GM21529 (cell line): ENCODE measurements at regions not wholly inside any gene's neighbourhood (a gene's known extent, or its start where the extent isn't known, plus 50 kb on each side); places are given as distances from the start of the nearest gene placed in this dataset.

Experiments used
- ATAC-seq: cut with Tn5 transposase; IDR thresholded peaks from one replicate; pipeline ENCODE4 v1.9.1; 2021; ENCODE audit not compliant: unreplicated experiment

DNA sequence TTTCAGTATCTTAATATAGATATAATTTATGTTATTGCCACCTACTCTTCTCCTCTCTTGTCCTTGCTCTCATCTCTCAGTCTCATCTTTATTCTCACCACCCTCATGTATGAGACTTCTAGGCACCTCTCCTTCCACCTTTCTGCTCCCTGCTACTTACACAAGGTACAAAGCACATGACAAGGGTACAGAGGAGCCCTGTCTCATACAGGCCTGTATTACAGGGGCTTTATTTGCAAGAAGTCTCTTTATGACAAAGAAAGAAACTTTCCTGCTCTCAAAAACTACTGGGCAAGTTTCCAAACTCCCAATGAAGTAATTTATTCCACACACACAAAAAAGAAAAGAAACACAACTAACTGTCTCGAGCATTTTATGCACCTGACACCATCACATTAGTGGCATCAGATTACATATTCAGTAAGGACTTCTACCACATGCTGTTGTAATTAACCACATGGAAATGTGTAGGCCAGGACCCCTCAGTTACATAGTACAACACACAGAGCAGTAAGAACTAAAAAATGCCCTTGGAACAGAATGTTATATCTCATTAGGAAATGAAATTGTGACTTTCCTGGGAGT, 253.1 kb downstream of the FZD1 start:
- ATAC-seq, result no peak

GRCh38 chr7:91518058-91518457, 253.8 kb downstream of the FZD1 start:
- no peak for ATAC-seq

GRCh38 chr7:91519241-91520158, 255.3 kb downstream of the FZD1 start:
- no peak for ATAC-seq

DNA sequence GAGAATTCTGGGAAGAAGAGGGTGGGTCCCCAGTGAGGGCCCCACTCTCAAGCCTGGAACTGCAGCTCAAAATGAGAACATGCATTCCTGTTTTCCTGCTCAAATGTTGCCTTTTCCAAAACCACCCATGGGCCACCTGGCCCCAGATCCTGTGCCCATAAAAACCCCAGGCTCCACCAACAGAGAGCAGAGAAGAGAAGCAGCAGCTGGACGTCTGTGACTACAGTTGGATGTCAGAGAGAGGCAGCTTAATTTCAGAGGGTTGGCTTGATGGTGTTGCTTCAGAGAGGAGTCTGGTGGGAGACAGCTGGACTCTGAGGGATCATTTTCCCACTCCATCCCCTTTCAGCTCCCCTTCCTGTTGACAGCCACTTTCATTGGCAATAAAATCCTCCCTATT, 256.4 kb downstream of the FZD1 start:
- ATAC-seq, result no peak

DNA sequence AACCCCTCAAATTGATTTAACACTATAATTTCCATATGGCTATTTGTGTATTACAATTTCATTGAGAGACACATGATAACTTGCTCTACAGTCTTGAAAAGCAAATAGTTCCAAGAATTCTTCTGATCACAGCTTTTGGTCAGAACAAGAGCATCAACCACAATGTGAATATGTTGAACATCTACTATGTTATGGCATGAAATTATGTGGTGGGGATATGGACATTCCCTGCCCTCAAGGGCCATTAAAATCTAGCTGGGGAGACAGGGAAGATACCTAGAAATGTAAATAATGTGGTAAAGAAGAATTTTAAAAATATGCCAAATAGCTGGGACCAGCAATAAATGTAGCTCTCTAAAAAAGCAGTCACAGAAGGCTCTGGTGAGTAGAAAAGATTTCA, 262.2 kb downstream of the FZD1 start:
- no peak for ATAC-seq

DNA sequence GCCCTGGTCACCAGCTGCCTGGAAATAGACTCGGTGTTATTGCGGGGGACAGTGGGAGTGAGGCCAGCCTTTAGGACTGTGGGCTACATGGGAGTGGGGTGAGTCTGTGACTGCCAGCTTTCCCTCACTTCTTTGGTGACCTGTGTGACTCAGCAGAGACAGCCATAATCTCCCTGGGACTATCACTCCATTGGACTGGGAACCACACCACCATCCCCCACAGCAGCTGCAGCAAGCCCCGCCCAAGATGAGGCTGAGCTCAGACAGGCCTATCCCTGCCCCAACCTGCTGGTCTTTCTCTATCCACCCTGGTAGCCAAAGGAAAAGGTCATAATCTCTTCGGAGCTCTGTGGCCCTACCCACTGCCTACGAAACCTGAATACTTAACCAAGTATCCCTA, 263.2 kb downstream of the FZD1 start:
- ATAC-seq, result no peak

DNA sequence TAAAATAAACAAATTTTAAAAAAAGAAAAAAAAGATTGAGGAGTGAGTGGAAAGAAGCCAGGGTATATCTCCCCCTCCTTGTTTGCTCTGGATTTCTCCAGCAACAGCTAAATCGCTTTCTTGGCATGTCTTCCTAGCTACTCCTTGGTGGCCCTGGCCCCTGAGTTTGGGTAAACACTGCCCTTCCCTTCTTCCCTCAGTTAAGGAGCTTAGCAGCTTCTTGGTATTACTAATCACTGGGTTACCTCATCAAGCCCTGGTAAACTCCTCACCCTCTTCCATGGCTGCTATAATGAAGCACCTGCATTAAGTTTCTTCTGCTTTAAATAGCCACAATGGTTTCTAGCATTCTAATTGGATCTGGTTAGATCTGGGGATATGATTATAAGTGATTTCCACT, 269.8 kb downstream of the FZD1 start:
- no peak for ATAC-seq

DNA sequence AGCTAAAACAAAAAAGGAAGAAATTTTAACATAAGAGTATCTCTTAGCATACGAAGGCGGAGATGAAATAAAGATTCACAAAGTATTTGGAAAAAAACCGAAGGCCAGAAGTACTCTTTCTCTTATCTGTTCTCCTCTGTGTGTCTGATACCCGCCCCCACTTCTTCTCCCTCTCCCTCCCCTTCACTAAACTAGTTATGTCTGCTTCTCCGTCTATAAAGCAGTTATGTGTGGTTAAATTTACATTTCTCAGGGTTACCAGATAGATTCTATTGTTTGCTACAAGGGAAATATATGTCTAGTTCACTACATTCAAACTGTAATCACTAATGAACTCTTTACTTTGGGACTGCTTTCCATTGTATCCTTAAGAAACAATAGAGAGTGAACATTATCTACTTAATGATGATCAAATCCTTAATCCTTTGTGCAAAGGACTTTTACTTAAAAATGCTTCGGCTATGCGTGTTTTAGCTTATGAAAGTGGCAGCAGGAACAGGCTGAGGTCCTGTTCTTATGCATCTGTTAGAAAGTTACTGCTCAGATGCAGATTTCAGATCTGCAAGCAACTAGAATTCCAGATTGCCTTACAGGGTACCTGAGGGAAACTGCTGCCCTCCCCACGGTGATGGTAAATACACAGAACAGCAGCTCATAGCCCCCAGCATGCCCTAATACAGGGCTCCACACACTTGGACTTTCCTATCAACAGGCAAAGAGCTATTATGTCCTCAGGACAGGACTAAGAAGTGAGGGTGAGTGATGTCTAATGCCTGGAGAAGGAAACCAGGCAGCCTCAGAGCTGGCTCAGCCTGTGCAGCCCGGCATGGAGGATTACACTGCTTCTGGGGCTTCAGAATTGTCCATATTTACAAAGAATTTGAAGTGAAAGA, 273.3 kb downstream of the FZD1 start:
- no peak for ATAC-seq

GRCh38 chr7:91541641-91542040, 277.4 kb downstream of the FZD1 start:
- no peak for ATAC-seq

GRCh38 chr7:91543646-91544045, 279.4 kb downstream of the FZD1 start:
- no peak for ATAC-seq

DNA sequence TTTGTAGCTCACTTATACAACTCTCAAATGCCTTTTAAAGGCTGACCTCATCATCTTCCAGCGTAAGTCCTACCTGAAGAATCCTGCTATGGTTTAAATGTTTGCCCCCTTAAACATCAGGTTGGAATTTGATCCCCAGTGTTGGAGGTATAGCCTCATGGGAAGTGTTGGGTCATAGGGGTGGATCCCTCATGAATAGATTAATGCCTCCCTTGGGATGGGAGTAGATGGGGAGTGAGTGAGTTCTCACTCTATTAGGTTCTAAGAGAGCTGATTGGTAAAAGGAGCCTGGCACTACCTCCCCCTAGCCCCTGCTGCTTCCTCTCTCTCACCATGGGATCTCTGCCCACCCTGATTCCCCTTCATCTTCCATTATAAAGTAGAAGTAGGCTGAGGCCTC, 285.6 kb downstream of the FZD1 start:
- no peak for ATAC-seq

DNA sequence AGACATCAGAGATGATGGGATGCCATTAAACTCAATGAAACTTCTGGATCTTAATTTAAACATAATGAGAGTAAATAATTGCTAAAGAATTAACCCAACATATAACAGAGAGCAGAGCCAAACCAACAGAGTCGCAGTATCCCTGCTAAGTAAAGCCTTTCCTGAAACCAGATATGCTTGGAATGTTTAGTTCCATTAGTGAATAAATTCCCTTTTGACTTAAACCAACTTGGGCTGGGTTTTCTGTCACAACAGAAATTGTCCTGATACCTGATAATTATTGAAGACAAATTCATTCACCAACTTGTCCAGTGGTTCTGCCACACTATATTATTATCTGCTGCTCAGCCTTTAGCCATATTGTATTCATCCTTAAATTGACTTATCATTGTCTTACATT, 286.7 kb downstream of the FZD1 start:
- ATAC-seq, result no peak

GRCh38 chr7:91551377-91552175, 287.3 kb downstream of the FZD1 start:
- no peak for ATAC-seq

DNA sequence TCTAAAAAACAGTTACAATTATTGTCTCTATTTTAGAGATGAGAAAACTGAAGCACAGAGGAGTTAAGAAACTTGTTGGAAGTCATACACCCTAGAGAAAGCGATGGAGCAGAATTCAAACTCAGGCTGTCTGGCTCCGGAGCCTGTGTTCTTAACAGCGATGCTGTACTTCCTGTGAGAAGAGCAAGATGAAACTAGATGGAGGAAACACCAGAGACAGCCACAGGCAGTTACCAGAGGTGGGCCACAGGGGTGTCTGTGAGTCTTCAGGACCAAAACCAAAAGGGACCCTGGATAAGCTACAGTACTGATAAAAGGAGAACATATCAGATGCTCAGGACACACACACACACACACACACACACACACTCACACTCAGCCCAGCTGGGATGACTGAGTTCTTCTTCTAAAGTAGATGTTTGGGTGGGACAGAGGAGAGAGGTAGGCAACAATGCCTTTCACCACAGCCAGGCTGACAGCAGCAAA, 289.2 kb downstream of the FZD1 start:
- ATAC-seq, result no peak

DNA sequence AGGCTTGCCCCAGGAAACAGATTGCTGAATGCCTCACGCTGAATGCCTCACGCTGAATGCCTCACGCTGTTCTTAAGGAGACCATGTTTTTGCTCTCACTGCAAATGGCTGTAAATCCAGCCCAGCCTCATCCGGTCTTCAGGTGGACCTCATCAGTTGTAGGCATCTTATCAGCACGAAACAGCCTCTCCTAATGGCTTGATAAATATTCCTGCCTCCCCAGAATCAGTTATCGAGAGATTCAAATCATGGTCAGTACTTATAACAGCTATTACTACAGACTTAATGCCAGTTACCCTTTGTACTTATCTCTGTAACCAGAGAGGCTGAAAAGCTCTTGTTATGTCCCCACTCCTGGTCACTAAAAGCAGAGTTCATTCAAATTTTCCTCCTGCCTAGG, 290.6 kb downstream of the FZD1 start:
- no peak for ATAC-seq

DNA sequence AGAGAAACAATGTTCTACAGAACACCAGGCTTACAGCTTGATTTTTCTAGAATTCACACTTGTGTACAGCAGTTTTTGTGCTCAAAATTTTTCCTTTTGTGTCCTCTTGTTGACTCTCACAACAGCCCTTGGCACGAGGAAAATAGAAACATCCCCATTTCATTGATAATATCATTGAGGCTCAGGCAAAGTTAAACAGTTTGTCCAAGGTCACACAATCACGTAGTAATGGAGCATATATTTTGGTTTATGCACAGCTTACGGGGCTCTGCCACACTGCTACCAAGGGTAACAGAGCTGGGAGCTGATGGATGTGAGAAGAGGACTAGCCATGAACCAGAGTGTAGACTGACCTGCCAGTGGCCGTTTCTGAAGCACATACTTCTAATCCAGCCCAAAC, 292.0 kb downstream of the FZD1 start:
- ATAC-seq, result no peak

- ATAC-seq, result no peak
Measured at GRCh38 chr7:91556956-91557650, 292.9 kb downstream of the FZD1 start.

GRCh38 chr7:91557789-91558404, 293.7 kb downstream of the FZD1 start:
- ATAC-seq, result peak; percentile 89

DNA sequence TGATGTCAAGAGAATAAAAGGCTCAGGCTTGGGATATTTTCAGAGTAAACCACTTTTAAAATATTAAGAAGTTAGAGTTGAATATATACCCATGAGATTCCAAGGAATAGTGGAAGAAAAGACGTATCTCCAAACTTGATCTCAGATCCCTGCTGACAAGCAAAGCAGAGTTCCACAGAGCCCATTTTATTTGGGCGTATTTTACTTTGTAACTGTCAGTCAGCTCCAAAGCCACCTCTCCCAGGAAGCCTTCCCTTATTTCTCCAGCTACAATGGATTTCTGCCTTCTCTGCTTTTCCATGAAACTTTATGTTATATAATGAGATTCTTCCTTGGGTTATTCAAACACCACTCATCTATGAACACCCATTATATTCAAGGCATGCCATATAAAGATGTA, 295.7 kb downstream of the FZD1 start:
- no peak for ATAC-seq

- no peak for ATAC-seq
Measured at GRCh38 chr7:91564101-91564500, 299.9 kb downstream of the FZD1 start.
